Activated T-helper 9 cell treated with anti-CD3 and anti-CD28 coated beads, Interleukin-2, amount 50 U/mL, for 16 hours (primary cell): ENCODE measurements at regions not wholly inside any gene's neighbourhood (a gene's known extent, or its start where the extent isn't known, plus 50 kb on each side); places are given as distances from the start of the nearest gene placed in this dataset.

Source experiments
- DNase-seq: peaks from one replicate; pipeline ENCODE4 v3.0.0-alpha.2; 2020; ENCODE audit warnings: low read depth

DNA sequence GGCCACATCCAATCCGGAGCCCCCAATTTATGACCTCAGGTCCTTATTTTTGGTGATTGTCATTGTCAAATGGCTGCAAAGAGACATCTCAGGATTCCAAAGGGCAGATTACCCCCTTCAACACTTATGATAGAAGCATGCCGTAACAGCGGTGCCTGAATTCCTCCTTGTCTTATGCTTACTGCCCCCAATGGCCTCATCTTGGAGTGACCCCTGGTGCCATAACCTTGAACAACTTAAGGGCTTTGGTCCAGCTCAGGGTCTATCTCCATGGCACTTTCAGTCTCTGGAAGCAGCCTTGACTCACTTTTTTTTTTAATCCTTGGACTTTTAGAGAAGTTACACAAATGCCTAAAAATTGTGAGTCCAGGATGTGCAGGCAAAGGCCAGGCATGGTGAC, 171.6 kb upstream of the ZNF507 start:
- no peak for DNase-seq

DNA sequence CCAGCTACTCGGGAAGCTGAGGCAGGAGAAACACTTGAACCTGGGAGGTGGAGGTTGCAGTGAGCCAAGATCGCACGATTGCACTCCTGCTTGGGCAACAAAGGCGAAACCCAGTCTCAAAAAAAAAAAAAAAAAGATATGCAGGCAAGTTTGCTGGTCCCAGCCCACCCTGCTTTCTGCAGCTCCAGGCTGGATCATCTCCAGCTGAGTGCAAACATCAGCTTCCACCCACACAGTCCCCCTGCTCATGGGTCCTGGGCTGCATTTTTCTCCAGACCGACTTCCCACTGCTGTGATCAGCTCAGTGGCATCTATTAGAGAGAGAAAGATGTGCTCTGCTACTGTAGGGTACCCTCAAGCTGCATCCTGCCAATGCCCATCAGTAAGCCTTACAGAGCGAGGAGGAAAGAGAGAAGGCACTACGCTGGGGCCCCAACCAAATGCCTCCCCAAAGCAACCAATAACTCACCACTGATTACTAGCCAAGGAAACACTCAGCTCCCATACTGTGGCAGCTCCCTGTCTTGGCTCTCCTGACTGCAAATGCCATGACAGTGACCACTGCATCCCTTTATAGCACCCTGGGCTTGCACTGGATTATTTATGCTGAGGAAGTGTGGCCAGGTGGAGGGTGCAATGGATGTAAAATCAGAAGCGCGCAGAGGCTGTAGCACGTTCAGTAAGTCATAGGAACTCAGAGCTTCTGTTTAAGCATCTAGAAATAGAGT, 170.9 kb upstream of the ZNF507 start:
- DNase-seq: no peak

DNA sequence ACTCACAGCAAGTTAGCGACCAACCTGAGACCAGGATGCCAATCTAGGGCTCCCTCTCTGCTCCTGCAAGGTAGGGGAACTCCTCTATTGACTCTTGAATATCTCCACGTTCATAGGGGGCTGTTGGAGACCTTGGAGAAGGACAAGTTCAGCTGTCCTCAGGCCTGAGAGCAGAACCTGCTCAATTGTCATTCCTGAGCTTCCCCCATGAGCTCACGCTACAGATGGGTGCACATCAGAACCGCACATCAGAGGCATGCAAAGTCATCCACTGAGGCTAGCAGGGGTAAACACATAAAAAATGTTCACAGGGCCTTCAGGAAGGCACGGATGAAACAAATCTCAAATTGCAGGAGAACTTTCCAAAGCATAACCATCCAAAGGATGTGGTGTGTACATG, 168.8 kb upstream of the ZNF507 start:
- no peak for DNase-seq

DNA sequence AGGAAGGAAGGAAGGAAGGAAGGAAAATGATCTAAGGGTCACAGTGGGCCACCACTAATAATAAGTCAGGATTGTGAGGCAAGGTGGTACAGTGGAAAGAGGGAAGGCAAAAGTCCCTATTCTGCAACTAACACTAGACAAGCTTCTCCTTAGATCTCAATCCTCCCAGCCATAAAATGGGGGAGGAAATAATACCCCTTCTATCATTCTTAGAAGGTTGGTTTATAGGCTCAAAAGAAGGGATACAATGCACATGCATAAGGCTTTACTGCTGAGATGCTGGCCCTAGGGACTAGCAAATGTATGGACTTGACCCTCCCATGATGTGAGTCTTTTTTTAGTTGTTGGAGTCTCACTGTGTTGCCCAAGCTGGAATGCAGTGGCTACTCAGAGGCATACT, 167.7 kb upstream of the ZNF507 start:
- DNase-seq: no peak

DNA sequence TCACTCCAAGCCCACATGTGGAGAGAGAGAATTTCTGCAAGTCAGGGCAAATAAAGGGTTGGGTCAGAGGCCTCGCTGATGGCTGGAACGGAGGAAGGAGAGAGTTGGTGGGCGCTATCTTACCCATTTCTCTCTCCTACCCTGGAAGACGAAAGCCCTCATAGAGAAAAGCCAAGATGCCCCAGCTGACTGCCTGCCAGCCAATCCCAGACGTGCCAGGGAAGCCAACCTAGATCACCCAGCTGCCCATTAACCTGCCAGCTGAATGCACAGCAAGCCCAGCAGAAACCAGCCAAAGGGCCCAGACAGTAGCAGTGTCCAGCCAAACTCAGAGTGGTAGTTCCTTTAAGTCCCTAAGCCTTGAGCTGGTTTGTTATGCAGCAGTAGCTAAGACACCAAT, 167.0 kb upstream of the ZNF507 start:
- DNase-seq: no peak

DNA sequence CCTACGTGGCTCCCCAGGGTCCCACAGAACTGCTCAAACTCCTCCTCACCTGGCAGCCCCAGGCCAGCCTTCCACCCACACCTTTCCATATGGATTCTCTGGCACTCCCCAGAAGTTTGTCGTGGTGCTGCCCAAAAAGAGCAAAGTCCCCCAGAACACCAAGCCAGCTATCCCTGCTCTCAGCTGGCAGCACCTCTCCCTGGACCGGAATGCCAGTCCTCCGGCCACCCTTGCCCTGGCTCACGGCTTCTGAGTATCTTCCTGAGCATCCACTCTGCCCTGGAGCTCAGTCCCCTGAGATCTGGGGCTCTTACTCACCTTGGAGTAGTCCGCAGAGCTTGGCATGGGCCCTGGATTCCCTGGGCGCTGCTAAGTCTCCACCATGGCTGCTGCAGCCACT, 166.5 kb upstream of the ZNF507 start:
- DNase-seq: no peak

DNA sequence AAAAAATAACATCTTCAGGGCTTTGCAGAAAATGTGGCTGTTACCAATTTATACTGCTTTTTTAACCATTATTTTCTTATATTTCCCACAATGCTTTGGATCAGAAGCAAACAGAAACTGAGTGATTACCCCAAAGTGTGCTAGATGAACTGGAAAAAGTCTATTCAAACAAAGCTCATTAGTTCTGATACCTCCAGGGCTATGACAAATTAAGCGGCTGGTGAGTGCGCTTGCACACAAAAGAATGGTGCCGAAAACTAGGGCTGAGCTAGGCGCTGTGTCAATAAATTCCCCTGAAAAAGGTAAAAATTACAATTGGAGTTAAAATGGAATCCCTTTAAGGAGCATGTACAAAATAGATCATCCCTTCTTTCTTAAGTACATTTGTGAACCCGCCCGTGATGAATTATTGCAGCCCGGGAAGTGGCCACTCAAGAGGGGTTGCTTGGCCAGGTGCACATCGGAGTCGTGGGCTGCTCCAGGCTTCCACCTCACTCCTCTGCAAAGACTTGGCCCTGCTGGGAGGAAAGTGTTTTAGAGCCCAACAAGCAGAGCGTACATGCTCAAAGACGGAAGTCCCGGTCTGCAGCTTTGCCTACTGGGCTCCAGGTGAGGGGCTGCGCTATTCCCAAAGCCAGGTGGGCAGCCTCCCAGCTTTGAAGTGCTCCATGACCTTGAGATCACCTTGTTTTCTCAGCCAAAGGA, 164.0 kb upstream of the ZNF507 start:
- DNase-seq: no peak

DNA sequence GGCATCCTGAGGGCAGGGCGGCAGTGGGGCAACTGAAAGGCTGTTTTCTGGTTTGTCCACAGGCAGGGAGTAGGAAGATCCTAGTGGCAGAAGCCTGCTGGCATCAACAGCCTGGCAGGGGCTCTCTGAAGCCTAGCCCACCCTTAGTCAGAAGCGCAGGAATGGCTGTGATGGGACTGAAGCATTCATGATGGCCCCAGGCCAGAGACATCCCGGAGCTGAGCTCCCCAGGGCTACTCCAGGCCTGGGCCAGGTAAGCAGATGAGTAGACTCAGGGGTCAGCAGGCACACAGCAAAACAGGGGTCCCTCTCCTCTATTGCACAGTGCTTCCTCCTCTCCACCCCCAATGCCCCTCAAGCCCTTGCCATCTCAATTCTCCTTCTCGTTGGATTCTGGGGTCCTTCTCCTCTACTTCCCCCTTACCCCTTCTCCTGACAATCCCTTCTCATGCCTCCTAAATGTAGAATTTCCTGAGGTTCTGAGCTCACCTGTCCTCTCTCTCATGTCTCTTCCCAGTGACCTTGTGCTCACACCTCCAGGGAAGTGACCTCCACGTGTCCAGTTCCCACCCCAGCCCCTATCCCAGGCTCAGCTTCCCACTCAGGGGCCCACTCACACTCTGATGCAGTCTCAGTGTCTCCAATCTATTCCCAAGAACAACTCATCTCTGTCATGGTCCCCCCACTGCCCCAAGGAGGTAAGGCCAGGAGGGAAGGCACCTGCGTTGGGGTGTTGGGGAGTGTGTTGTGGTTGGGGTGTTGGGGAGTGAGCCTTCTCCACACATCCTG, 158.7 kb upstream of the ZNF507 start:
- no peak for DNase-seq

DNA sequence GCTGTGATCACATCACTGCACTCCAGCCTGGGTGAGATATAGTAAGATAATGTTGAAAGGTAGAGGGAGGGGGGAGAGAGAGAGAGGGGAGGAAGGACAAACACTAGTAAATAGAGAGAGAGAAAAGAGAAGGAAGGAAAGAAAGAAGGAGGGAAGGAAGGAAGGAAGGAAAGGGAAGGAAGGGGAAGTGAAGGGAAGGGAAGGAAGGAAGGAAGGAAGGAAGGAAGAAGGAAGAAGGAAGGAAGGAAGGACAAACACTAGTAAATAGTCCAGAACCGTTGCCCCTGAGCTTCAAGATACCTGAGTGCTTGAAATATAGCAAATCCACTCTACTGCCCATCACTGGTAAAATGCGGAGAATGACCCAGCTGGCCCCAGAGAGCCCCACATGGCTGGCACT, 156.5 kb upstream of the ZNF507 start:
- DNase-seq: no peak

DNA sequence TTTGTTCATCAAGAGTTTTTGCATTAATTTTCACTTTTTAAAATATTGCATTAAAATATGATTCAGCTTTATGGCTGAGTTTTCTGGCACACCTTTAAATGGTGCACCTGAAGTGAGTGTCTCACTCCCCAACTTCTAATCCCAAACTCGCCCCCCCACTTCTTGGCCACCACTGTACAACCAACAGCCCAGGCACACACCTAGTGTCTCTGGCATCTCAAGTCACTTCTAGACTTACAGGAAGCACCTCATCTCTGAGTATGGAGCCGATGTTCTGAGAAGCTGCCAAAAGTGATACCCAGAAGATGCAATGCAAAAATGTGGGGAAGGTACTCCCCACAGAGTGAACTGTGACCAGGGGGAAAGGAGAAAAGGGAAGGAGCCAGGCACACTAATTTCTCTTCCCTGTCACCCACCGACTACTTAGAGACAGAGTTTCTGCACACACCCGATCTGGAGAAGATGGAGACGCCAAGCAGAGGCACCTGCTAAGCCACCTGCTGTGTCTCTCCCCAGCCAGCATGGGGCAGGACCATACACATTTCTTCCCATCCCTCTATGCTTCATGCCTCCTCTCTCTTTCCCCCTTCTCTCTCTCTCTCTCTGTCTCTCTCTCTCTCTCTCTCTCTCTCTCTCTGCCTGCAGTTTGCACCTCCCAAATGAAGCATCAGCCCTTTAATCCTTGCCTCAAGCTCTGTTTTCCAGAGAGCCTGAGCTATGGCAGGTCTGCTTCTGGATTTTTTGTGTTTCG, 155.3 kb upstream of the ZNF507 start:
- no peak for DNase-seq

DNA sequence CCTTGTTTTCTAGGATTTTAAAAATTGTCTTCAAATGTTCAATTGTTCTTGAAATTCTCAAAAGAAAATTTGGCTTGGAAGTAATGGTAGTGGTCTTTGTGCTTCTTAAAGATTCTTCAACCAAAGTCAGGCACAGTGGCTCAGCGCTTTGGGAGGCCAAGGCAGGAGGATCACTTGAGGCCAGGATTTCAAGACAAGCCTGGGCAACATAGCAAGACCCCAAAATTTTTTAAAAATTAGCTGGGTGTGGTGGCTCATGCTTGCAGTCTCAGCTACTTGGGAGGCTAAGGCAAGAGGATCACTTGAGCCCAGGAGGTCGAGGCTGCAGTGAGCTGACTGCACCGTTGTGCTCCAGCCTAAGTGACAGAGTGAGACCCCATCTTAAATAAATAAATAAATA, 153.5 kb upstream of the ZNF507 start:
- no peak for DNase-seq

DNA sequence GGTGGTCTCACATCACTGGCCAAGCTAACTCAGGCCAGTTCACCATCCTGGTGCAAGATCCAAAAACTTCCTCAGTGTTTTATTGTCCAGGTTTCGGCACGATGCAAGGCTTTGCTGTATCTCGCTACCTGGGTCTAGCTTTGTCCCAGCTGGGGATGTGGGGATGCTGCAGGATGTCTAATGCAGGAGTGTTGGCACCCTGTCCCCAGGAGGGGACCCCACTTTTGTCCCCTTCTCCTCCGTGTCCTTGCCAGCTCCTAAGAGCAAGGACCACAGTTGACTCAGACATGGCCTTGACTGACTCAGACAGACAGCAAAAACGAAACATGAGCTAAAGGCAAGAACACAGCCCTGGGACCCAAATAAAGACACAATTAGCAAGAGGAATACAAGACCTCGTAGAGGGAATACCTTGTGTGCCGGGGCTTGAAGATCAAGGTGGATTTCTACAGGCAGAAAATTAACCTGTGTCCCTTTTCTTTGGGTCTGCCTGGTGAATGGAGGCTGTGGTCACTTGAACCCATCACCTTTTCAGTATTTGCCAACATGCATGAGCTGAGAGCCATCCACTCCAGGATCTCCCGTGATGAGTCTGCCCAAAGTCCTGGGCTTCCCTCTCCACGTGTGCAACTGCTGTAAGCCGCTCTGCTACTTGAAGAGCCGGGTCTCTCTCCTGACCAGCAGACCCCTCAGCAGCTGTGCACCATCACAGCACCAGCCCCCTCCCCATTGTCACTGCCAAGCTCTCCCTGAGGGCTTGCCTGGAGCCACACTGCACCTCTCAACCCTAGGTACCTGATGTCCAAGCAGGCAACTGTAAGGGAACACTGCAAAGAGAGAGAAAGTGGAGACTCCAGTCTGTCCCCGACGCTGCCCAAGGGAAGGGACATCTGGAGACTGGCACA, 149.5 kb upstream of the ZNF507 start:
- DNase-seq: no peak

DNA sequence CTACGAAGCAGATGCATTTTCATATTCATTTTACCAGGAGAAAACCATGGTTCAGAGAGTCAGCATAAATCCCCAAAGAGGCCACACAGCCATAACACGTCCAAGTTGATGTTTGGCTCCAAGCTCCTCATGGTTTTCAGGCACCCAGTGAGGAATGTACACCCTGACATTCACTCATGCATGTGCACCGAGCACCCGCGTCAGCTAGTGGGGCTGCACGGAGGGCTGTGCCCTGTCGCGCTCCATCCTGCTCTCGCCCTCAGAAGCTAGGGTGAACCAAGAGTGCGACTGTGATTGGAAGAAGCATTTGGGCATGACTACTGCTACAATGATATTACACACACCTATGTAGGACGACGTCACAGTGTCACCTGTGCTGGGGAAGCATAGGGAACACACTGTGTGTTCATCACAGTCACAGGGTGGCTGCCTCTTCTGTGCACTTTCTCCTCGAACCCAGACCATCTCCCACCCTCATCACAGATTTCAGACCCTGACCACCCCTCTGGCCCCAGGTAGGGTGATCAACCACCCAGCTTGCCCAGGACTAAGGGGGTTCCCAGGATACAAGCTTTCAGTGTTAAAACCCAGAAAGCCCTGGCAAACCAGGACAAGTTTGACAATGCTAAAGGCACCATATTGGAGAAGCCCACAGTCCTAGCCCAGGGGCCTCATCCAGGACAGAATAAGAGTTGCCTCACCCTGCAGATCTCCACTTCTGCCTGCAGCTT, 148.6 kb upstream of the ZNF507 start:
- DNase-seq: no peak

DNA sequence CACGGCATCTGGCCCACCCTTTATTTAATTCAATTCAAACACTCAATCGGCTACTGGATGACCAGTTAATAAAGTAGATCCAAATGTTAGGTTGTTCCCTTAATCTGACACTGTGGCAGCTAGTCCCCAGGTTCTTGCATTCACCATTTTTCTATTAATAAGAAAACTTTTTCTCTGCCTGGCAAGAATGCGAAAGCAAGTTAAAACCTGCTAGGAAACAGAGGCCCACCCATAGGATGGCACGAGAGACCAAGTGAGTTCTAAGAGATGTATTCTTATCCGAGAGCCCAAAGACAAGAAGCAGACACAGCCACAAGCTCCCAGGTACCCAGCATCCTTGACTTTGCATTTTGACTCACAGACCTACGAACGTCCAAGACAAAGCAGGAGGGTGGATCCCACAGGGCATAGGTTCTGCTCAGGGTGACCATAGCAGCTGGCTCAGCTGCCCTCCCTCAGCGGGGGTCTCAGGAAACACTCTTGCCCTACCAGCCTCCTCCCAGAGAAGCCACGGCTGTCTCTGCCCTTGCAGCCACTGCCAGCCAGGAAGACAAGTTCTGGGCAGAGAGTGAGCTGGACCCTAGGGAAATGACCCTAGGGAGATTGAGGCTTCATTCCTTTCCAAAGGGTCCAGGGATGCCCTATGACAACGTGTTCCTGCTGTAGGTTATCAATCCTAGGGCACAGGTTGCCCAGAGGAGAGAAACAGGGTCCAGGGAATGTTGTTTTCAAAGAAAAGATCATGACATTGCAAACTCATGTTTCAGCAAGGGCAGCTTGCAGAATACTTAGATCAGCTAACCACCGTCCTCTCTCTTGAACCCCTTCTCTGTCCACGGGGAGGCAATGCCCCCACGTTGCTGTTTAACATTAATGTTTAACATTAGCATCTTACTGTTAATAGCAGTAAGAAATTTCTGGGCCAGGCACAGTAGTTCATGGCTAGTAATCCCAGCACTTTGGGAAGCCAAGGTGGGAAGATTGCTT, 147.2 kb upstream of the ZNF507 start:
- no peak for DNase-seq

DNA sequence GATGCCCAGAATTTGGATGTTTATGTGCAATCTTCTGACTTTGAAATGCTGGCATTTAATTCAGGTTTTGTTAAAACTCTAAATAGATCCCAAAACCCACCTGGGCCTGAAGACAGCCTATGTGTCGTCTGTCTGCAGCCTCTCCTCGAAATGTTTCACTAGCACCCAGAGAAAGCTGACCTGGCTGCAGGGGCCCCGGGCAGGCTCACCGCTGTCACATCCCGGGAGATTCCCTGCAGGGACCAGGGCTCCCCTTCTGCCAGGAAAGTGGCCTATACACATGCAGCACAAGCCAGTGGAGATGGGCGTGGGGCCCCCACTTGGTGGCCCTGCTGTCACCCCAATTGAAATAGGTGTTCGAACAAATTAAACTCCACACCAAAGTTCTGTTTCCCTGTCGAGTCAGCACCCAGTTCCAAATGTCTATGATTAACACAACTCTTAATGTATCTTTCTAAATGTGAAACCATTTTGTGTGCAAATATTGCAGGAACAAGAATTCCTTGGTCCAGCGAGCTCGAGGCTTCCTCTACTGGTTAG, 145.8 kb upstream of the ZNF507 start:
- DNase-seq: no peak

DNA sequence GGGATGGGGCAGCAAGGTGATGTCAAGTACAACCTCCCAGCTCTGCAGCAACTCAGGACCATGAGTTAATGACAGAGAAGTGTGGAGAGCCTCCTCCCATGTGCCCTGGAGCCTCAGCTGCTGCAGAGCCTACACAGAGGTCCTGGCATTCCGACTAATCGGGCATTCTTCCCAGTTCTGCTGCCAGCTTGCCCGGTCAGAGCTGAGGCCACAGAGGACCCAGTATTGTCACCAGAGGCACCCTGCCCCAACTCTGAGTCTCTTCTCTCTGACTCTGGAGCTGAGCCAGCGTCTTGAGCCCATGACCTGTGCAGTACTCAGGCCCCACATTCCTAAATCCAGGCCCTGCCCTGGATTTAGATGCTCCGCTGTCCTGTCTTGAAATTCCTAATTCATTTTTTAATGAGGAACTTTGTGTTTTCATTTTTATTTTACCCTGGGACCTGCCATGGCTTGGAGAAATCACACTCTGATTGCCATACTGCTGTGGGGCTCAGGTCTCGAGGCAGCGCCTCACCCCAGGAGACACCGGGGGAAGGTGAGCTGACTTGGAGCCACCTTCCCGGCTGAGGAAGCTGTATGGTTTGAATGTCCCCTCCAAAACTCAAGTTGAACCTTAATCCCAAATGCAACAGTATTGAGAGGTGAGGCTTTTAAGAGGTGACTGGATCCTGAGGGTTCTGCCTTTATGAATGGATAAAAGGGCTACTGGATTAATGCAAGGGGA, 144.9 kb upstream of the ZNF507 start:
- no peak for DNase-seq

DNA sequence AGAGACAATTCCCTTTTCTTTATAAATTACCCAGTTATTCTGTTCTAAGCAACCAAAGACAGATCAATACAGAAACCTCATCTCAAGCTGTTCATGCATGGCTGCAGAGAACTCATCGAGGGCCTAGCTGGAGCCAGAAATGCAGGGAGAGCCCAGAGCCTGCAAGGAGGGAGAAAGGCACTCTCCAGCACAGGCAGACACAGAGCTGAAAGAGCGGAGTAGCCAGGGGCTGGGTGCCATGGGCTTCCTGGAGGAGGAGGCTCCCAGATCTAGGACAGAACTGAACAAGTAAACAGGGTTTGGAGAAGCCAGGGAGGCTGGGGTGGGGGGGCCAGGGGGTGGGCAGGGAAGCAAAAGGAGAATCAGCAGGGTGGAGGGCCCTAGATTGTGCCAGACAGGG, 144.2 kb upstream of the ZNF507 start:
- no peak for DNase-seq

DNA sequence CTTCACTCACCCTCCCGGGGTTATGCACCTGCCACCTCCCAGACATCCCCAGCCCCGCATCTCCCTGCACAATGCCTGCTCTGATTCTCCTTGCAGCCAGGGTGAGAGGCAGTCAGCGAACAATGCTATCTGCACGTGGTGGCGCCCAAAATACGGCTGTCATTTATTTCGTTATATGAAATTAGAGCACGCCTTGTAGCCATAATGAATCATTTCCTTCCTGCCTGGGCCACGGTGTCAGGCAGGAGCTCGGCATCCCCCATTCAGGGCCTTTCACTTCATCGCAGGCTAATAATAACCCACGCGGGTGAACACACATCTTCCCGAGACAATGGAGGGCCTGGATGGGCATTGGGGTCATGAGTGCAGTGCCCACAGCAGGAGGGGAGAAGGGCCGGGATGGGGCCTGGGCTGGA, 143.8 kb upstream of the ZNF507 start:
- DNase-seq: no peak
